ENCODE measurements at regions not wholly inside any gene's neighbourhood (a gene's known extent, or its start where the extent isn't known, plus 50 kb on each side); places are given as distances from the start of the nearest gene placed in this dataset.

DNA sequence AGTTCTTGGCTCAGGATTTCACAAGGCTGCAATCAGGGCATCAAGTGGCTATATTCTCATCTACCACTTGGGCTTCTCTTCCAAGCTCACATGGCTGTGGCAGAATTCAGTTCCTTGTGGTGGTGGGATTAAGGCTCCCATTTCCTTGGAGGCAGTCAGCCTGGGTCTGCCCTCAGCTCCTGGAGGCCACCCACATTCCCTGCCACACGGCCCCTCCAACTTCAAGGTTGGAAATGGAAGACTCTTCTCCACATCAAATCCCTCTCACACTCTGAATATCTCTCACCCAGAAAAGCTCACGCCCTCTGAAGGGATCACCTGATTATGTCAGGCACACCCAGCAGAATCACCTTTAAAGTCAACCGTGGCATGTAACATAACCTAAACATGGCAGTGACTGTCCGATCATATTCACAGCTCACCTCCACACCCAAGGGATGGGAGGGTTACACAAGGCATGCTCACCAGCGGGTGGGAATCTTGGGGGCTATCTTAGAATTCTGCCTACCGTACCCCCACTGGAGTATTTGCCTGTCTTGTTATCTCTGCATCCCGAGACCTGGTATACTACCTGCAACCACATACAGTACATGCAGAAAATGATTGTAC, 256.2 kb upstream of the KLHL29 start:
- H3K4me1 ChIP-seq (ENCODE audit: control insufficient read depth, insufficient read depth, low read length): no peaks in the 10 kb centered on the region
- no peaks in the 10 kb centered on the region for H3K36me3 ChIP-seq (ENCODE audit: control insufficient read depth, insufficient read depth, low read length)
- H3K27ac ChIP-seq (ENCODE audit: low read depth, low read length): no peak overlapping the region
- H3K9ac ChIP-seq (ENCODE audit: low read length): no peak overlapping the region
- H3K27me3 ChIP-seq (ENCODE audit: control insufficient read depth, insufficient read depth, low read length): peaks cover 3% of the 10 kb centered on the region
- H3K4me3 ChIP-seq (ENCODE audit: low read length): no peak overlapping the region

DNA sequence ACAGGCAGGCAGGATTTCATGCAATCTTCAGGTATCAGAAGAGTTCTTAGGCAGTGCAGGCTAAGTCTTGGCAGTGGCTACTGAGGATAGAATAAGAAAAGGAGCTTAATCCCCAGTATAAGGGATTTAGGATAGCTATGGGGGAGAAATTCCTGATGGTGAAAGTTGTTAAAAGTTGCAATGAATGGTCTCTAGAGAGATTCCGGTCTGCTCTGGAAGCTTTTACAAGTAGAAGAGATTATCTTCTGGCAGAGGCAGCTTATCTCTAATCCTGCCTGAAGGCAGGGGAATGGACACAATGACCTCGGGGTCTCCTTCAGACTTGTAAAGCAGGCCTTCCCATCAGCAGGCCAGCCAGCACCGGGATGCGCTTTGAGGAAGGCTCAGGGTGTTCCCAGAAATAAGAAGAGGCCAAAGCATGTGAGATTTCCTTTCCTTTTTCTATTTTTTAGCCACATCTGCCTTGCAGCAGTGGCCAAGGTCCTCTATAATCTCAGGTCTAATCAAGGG, 253.9 kb upstream of the KLHL29 start:
- Histone ChIP-seq H3K4me1 (ENCODE audit: control insufficient read depth, insufficient read depth, low read length) (peaks cover 9% of the 10 kb centered on the region), H3K36me3 (ENCODE audit: control insufficient read depth, insufficient read depth, low read length) (no peaks in the 10 kb centered on the region), H3K27ac (ENCODE audit: low read depth, low read length) (no peak overlapping the region), H3K4me3 (ENCODE audit: low read length) (no peak overlapping the region), H3K9ac (ENCODE audit: low read length) (no peak overlapping the region), H3K27me3 (ENCODE audit: control insufficient read depth, insufficient read depth, low read length) (peaks cover under 1% of the 10 kb centered on the region)

DNA sequence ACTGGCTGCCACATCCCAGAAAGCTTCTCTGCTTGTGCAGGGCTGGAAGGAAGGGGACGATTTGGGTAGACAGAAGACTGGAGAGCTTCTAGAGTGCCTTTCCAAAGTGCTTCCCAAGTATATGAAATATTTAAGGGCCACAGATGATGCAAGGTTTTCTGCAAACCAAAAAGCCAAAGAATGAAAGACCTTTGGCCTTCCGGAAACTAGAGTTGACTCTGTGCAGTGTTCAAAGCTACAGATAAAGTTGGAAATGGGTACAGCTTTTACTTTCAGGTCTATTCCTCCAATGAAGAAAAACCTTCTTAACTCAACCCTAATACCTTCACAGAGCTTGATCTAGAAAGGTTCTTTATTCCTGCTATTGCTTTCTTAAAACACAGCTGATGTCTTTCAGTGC, 253.0 kb upstream of the KLHL29 start:
- no peak overlapping the region for H3K9ac ChIP-seq (ENCODE audit: low read length)
- no peaks in the 10 kb centered on the region for H3K36me3 ChIP-seq (ENCODE audit: control insufficient read depth, insufficient read depth, low read length)
- no peak overlapping the region for H3K27ac ChIP-seq (ENCODE audit: low read depth, low read length)
- H3K27me3 ChIP-seq (ENCODE audit: control insufficient read depth, insufficient read depth, low read length): no peaks in the 10 kb centered on the region
- peaks cover 9% of the 10 kb centered on the region for H3K4me1 ChIP-seq (ENCODE audit: control insufficient read depth, insufficient read depth, low read length)
- H3K4me3 ChIP-seq (ENCODE audit: low read length): no peak overlapping the region

DNA sequence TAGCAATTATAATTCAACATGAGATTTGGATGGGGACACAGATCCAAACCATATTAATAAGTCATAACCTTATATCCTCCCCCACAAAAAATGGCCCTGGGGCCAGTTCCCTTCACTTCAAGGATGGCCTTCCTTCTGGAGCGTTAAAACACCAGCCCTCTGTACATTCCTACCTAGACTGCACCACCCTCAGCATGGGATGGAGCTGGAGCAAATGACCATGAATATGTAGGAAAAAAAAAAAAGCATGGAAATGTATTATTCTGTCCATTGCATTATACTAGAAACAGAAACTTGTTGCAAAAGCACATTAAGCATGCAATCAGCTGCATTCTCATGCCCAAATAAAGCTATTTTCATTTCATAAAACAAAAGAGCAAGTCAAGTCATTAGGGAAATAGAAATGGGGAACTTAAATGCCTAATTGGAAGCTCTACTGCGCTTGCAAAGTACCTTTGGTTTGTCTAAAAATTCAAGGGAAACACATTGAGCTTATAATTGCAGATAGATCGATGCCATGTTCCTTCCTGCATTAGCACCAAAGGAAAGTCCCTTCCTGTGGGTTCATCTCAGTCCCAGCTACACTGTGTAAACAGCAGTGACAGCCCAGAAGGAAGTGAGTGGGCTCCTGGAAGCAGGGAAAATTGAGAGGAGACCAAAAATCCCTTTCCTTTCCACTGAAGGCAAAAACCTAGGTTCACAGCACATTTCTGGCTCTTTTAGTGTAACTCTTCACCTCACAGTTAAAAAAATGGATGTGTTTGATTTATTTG, 252.0 kb upstream of the KLHL29 start:
- H3K36me3 ChIP-seq (ENCODE audit: control insufficient read depth, insufficient read depth, low read length): no peaks in the 10 kb centered on the region

DNA sequence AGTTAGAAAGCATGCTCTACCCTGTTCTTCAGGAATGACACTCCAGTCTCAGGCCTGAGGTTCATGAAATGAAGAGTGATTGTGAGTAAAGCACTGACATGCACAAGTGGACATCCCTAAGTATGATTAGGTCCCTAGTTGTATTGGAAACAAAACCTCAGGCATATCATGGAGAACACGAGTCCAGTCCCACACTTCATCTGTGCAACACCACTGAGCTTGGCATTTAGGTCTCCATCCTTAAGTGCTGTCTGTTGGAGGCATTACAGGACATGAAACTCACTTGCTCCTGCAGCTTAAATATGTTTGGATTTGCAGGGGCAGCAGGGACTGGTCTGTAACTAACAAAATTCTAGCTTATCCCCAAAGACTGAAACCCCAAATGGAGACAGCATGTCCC, 250.3 kb upstream of the KLHL29 start:
- no peak overlapping the region for H3K27ac ChIP-seq (ENCODE audit: low read depth, low read length)

More for the DNA sequence above, 252.0 kb upstream of the KLHL29 start:
- Histone ChIP-seq H3K9ac (ENCODE audit: low read length) (no peak overlapping the region), H3K4me3 (ENCODE audit: low read length) (no peak overlapping the region), H3K4me1 (ENCODE audit: control insufficient read depth, insufficient read depth, low read length) (peaks cover 9% of the 10 kb centered on the region), H3K27me3 (ENCODE audit: control insufficient read depth, insufficient read depth, low read length) (no peaks in the 10 kb centered on the region), H3K27ac (ENCODE audit: low read depth, low read length) (no peak overlapping the region)

DNA sequence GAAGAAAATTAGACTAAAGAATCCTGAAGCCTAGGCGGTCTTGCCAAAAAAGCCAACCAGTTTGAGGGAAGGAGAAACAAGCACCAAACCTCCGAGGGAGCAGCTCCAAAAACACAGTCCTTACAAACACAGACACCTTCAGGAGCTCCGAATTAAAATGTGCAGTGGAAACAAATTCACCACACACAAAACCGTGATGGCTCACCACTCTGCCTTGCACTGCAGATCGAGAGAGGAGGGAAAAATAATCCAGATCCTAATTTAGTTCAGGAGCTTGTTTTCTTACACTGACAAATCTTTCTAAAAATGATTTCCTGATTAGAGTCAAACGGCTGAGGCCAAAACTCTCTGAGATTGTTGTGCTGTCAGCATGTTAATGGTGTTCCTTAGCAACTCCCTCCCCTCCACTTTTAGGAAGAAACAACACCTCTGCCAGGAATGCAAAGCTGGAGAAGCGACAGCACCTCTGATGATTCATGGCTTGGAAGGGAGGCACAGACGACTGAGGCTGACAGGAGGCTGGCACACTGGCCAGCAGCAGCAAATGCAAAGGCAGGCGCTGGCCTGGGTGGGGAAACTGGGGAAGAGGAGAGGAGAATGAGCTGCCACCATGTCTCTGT, 249.4 kb upstream of the KLHL29 start:
- H3K4me1 ChIP-seq (ENCODE audit: control insufficient read depth, insufficient read depth, low read length): peaks cover 9% of the 10 kb centered on the region
- no peak overlapping the region for H3K27ac ChIP-seq (ENCODE audit: low read depth, low read length)
- no peaks in the 10 kb centered on the region for H3K36me3 ChIP-seq (ENCODE audit: control insufficient read depth, insufficient read depth, low read length)
- H3K9ac ChIP-seq (ENCODE audit: low read length): no peak overlapping the region
- H3K4me3 ChIP-seq (ENCODE audit: low read length): no peak overlapping the region
- no peaks in the 10 kb centered on the region for H3K27me3 ChIP-seq (ENCODE audit: control insufficient read depth, insufficient read depth, low read length)

More for the DNA sequence above, 250.3 kb upstream of the KLHL29 start:
- Histone ChIP-seq H3K4me3 (ENCODE audit: low read length) (no peak overlapping the region), H3K27me3 (ENCODE audit: control insufficient read depth, insufficient read depth, low read length) (no peaks in the 10 kb centered on the region), H3K4me1 (ENCODE audit: control insufficient read depth, insufficient read depth, low read length) (peaks cover 9% of the 10 kb centered on the region), H3K9ac (ENCODE audit: low read length) (no peak overlapping the region), H3K36me3 (ENCODE audit: control insufficient read depth, insufficient read depth, low read length) (no peaks in the 10 kb centered on the region)

DNA sequence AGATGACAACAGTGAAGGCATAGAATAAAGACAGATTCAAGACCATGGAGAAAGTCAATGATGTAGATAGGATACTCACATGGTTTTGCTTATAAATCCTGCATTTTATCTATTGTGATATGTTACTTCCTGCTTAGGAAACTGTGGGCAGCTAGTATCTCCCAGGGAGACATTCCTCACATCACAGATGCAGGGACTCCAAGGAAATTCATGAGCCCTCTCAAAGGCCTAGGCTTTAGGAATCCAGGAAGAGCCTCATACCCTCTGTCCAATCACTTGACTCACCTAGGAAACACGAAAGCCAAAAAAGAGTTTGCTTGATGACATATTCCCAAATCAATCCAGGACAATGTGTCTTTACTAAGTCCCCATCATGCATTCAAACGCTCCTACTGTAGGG, 247.8 kb upstream of the KLHL29 start:
- Histone ChIP-seq H3K9ac (ENCODE audit: low read length) (no peak overlapping the region), H3K27me3 (ENCODE audit: control insufficient read depth, insufficient read depth, low read length) (no peaks in the 10 kb centered on the region), H3K36me3 (ENCODE audit: control insufficient read depth, insufficient read depth, low read length) (no peaks in the 10 kb centered on the region), H3K4me3 (ENCODE audit: low read length) (no peak overlapping the region), H3K27ac (ENCODE audit: low read depth, low read length) (no peak overlapping the region), H3K4me1 (ENCODE audit: control insufficient read depth, insufficient read depth, low read length) (peaks cover 9% of the 10 kb centered on the region)

DNA sequence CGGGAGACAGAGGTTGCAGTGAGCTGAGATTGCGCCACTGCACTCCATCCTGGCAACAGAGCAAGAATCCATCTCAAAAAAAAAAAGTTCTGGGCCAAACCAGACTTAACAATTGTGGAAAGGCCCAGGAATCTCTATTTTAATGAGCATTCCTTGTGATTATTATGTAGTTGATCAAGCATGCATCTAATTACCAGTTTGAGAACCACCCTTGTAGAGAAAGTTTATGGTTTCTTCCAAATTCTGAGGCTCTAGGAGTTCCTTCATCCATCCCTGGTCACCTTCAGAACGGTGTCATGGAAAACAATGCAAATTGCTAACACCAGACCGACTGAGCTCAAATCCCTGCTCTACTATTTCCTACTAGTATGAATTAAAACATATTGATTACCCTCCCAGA, 246.3 kb upstream of the KLHL29 start:
- H3K36me3 ChIP-seq (ENCODE audit: control insufficient read depth, insufficient read depth, low read length): no peaks in the 10 kb centered on the region
- H3K27ac ChIP-seq (ENCODE audit: low read depth, low read length): no peak overlapping the region
- no peaks in the 10 kb centered on the region for H3K27me3 ChIP-seq (ENCODE audit: control insufficient read depth, insufficient read depth, low read length)
- H3K4me1 ChIP-seq (ENCODE audit: control insufficient read depth, insufficient read depth, low read length): peaks cover 9% of the 10 kb centered on the region
- no peak overlapping the region for H3K9ac ChIP-seq (ENCODE audit: low read length)
- no peak overlapping the region for H3K4me3 ChIP-seq (ENCODE audit: low read length)

DNA sequence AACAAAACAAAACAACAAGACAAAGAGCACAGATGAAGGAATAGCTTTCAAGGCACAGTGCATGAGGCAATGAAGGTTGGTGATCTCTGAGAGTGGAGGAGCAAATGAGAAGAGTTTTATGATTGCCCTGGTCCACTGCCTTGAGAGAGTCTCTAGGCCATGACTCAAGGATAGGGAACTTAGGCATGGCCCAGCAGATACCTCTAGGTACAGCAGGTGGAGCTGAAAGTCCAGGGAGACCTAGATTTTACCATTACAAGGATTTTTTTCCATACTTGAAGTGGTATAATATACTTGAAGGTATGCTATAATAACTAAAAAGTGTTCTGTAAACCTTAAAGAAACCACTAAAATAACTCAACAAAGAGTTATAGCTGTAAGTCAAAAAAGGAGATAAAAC, 239.5 kb upstream of the KLHL29 start:
- H3K27ac ChIP-seq (ENCODE audit: low read depth, low read length): no peak overlapping the region
- no peaks in the 10 kb centered on the region for H3K27me3 ChIP-seq (ENCODE audit: control insufficient read depth, insufficient read depth, low read length)
- H3K4me3 ChIP-seq (ENCODE audit: low read length): no peak overlapping the region
- H3K4me1 ChIP-seq (ENCODE audit: control insufficient read depth, insufficient read depth, low read length): no peaks in the 10 kb centered on the region
- H3K36me3 ChIP-seq (ENCODE audit: control insufficient read depth, insufficient read depth, low read length): no peaks in the 10 kb centered on the region
- H3K9ac ChIP-seq (ENCODE audit: low read length): no peak overlapping the region

DNA sequence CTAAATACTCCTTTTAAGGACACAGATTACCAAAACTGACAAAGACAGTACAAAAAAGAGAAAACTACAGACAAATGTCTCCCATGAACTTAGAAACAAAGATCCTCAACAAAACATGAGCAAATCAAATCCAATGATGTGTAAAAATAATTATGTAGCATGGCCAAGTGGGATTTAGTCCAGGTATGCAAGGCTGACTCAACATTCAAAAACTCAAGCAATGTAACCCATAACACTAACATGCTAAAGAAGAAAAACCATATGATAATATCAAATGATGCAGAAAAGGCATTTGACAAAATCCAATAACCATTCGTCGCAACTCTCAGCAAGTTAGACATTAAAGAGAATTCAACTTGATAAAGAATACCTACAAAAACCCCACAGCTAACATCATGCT, 239.0 kb upstream of the KLHL29 start:
- Histone ChIP-seq H3K9ac (ENCODE audit: low read length) (no peak overlapping the region), H3K4me1 (ENCODE audit: control insufficient read depth, insufficient read depth, low read length) (no peaks in the 10 kb centered on the region), H3K27me3 (ENCODE audit: control insufficient read depth, insufficient read depth, low read length) (no peaks in the 10 kb centered on the region), H3K27ac (ENCODE audit: low read depth, low read length) (no peak overlapping the region), H3K4me3 (ENCODE audit: low read length) (no peak overlapping the region), H3K36me3 (ENCODE audit: control insufficient read depth, insufficient read depth, low read length) (no peaks in the 10 kb centered on the region)

DNA sequence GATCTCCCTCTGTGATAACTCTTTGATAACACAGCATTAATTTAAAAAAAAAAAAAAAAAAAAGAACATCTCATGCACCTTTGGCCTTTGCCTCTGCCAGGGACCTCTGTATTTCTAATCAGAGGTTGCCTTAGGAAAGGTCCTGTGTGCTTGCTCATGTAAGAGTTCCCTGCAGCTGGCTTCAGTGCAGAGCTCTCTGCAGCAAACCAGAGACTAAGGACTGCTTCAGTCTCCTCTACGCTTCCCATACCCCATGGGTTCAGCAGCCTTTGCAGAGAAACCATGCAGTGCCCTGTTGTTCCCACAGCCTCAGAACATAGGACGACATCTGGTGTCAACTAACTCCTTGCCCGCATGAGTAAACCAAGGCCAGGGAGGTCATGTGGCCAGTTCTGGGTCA, 236.6 kb upstream of the KLHL29 start:
- no peak overlapping the region for H3K9ac ChIP-seq (ENCODE audit: low read length)
- no peaks in the 10 kb centered on the region for H3K4me1 ChIP-seq (ENCODE audit: control insufficient read depth, insufficient read depth, low read length)
- H3K27ac ChIP-seq (ENCODE audit: low read depth, low read length): no peak overlapping the region
- no peaks in the 10 kb centered on the region for H3K27me3 ChIP-seq (ENCODE audit: control insufficient read depth, insufficient read depth, low read length)
- no peak overlapping the region for H3K4me3 ChIP-seq (ENCODE audit: low read length)
- H3K36me3 ChIP-seq (ENCODE audit: control insufficient read depth, insufficient read depth, low read length): no peaks in the 10 kb centered on the region

DNA sequence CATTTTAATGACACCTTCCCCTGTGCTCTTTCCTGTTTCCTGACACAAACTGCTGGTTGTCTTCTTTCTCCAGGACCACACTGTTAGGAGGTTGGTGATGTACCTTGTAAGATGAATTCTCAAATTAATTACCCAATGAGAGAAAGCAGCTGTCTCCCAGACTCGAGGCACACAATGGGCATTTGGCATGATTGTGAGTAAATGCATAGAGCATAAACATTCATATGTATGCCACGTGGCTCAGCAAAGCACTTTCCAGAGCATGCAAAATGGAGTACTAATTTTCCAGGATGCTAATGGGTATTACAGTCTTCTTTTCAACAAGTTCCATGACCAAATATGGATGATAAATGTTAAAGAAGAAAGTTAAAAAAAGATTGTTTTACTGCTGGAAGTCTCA, 235.2 kb upstream of the KLHL29 start:
- no peak overlapping the region for H3K27ac ChIP-seq (ENCODE audit: low read depth, low read length)
- no peaks in the 10 kb centered on the region for H3K27me3 ChIP-seq (ENCODE audit: control insufficient read depth, insufficient read depth, low read length)
- no peaks in the 10 kb centered on the region for H3K36me3 ChIP-seq (ENCODE audit: control insufficient read depth, insufficient read depth, low read length)
- no peak overlapping the region for H3K9ac ChIP-seq (ENCODE audit: low read length)
- H3K4me3 ChIP-seq (ENCODE audit: low read length): no peak overlapping the region
- no peaks in the 10 kb centered on the region for H3K4me1 ChIP-seq (ENCODE audit: control insufficient read depth, insufficient read depth, low read length)

All from rectal smooth muscle tissue (tissue), 1 donor.